NT2/D1 (cell line): ENCODE measurements at regions not wholly inside any gene's neighbourhood (a gene's known extent, or its start where the extent isn't known, plus 50 kb on each side); places are given as distances from the start of the nearest gene placed in this dataset.

ENCODE experiments used
- YY1 ChIP-seq: IDR thresholded peaks from 2 replicates; pipeline ENCODE4 v1.6.1; 2011; ENCODE audit not compliant: insufficient read length, insufficient read depth
- ZNF274 ChIP-seq: IDR thresholded peaks from 2 replicates; pipeline ENCODE4 v1.6.1; 2011; ENCODE audit warnings: mild to moderate bottlenecking, low read depth, low read length

GRCh38 chr6:95249175-95249574, 328.2 kb upstream of the MANEA start:
- no peak for TF ChIP-seq YY1
- no peak for TF ChIP-seq ZNF274
